RKO (cell line): ENCODE measurements at regions not wholly inside any gene's neighbourhood (a gene's known extent, or its start where the extent isn't known, plus 50 kb on each side); places are given as distances from the start of the nearest gene placed in this dataset.
A peak's percentile ranks its signal among the peaks of the same experiment; 100 is the strongest.
"Not testable (repeated sequence)": the region's sequence is repeated elsewhere in the genome, so short reads cannot be mapped to it uniquely, and the experiment has no call there.

Source experiments
- DNase-seq: peaks from one replicate; pipeline ENCODE4 v3.0.0-alpha.2; 2016; ENCODE audit warnings: low spot score

GRCh38 chr3:72080800-72081199 lies 295.9 kb upstream of the PROK2 start:
- DNase-seq = no peak

GRCh38 chr3:72080095-72080494 lies 295.1 kb upstream of the PROK2 start:
- no peak for DNase-seq

- DNase-seq = no peak
These were observed 294.5 kb upstream of the PROK2 start for GRCh38 chr3:72079369-72079872.

GRCh38 chr3:72078676-72079368 lies 293.9 kb upstream of the PROK2 start:
- DNase-seq = no peak

GRCh38 chr3:72077473-72078259 lies 292.7 kb upstream of the PROK2 start:
- no peak for DNase-seq

GRCh38 chr3:72075848-72076247 lies 290.9 kb upstream of the PROK2 start:
- DNase-seq = not testable (repeated sequence)

- no peak for DNase-seq
These were observed 286.7 kb upstream of the PROK2 start for GRCh38 chr3:72071624-72072023.

- no peak for DNase-seq
These were observed 285.1 kb upstream of the PROK2 start for GRCh38 chr3:72070005-72070404.

- no peak for DNase-seq
These were observed 284.6 kb upstream of the PROK2 start for GRCh38 chr3:72069543-72069942.

- DNase-seq = no peak
These were observed 283.7 kb upstream of the PROK2 start for GRCh38 chr3:72068621-72069020.

- no peak for DNase-seq
These were observed 282.8 kb upstream of the PROK2 start for GRCh38 chr3:72067721-72068120.

- DNase-seq = no peak
These were observed 281.1 kb upstream of the PROK2 start for GRCh38 chr3:72065872-72066641.

- DNase-seq = no peak
These were observed 280.3 kb upstream of the PROK2 start for GRCh38 chr3:72065236-72065635.

GRCh38 chr3:72064727-72065126 lies 279.8 kb upstream of the PROK2 start:
- not testable (repeated sequence) for DNase-seq

- DNase-seq = no peak
These were observed 277.1 kb upstream of the PROK2 start for GRCh38 chr3:72062017-72062416.

GRCh38 chr3:72060447-72061034 lies 275.6 kb upstream of the PROK2 start:
- DNase-seq = no peak

GRCh38 chr3:72058493-72059081 lies 273.6 kb upstream of the PROK2 start:
- no peak for DNase-seq

GRCh38 chr3:72055436-72055835 lies 270.5 kb upstream of the PROK2 start:
- DNase-seq = no peak

GRCh38 chr3:72054976-72055375 lies 270.0 kb upstream of the PROK2 start:
- no peak for DNase-seq

- peak; percentile 54 for DNase-seq
These were observed 268.0 kb upstream of the PROK2 start for GRCh38 chr3:72052841-72053409.

GRCh38 chr3:72050771-72051170 lies 265.8 kb upstream of the PROK2 start:
- no peak for DNase-seq
